Skin epidermis (tissue), 12 donors: ENCODE measurements at regions not wholly inside any gene's neighbourhood (a gene's known extent, or its start where the extent isn't known, plus 50 kb on each side); places are given as distances from the start of the nearest gene placed in this dataset.
"Not testable (repeated sequence)": the region's sequence is repeated elsewhere in the genome, so short reads cannot be mapped to it uniquely, and the experiment has no call there.

Experiments
- H3K27ac ChIP-seq, 21 experiments: fragments of 200-600 bp; sonication (generic) in 11 of 21; one replicate each; pipeline ENCODE4 v1.5.0; 2020; ENCODE audit warnings: mild to moderate bottlenecking in 3 of 21, inconsistent platforms in 2 of 21, moderate library complexity in 2 of 21
- H3K4me3 ChIP-seq, 7 experiments: fragments of 200-600 bp; sonication (generic) in 2 of 7; one replicate each; pipeline ENCODE4 v1.5.0; 2020; ENCODE audit warnings: inconsistent platforms in 2 of 7, mild to moderate bottlenecking in 2 of 7, moderate library complexity in 1 of 7

DNA sequence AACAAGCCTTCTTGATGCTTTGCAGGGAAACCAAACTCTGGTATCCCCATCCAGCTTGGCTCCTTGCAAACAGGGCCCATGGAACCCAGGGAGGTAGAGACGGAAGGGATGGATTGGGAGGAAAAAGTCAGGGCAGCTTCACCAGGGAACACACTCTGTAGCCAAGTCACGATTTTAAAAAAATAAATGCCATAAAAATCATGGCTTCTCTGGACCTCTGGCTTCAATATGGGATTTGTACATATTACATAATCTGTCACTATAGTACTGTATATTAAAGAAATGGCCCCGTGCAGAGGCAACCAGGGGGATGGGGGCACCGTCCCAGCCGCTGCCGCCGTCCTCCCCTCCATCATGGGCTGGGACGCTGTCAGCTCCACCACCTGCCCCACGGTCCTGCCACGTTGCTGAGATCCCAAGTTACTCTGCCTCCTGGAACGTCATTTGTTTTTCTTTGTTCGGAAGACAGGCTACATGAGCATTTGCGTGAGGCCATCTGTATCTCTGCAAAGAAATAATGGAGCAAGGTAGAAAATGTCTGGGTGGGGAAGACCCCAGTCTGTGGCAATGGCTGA lies 313.3 kb downstream of the ZNF536 start:
- H3K27ac ChIP-seq: no peak overlapping the region
- H3K4me3 ChIP-seq: no peak overlapping the region

DNA sequence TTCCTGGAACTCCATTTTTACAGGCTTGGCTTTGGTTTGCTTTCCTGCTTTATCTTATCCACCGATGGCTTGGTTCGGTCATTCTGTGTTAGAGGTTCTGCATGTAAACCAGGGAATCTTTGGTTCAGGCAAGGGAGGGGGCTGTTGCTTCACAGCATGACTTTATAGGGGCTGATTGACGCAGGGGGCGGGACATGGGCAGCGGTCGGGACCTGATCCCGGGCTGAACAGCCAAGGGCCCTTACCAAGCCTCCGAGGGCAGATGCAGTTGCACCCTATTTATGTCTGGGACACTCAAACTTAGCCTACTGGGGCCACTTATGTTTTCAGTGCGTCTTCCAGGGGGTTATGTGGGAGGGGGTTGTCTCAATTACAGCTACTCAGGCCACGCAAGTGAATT lies 312.4 kb downstream of the ZNF536 start:
- Histone ChIP-seq H3K27ac (no peak overlapping the region), H3K4me3 (no peak overlapping the region)

DNA sequence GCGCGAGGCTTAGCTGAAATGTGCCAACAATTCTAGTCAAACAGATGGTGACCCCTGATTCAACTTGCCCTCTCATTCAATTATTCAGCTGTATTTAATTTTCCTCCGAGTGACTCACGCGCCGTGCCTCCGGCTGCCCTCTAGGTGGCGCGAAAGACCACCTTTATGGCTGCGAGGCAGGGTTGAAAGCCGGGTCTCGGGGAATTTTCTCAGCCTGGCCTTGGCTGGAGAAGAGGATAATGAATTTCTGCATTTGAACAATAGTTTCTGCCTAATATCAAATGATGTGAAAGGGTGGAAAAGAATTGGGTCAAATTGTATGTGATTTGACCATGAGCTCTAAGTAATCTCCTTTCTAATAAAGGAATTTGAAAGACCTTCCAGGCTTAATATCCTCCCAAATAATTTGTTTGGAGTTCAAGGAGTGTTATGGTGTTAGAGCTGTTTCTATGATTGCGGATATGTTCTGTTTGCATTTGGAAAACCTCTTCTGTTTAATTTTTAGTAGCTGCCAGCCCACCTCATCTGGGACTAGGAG lies 310.9 kb downstream of the ZNF536 start:
- no peak overlapping the region for H3K4me3 ChIP-seq
- H3K27ac ChIP-seq: no peak overlapping the region

DNA sequence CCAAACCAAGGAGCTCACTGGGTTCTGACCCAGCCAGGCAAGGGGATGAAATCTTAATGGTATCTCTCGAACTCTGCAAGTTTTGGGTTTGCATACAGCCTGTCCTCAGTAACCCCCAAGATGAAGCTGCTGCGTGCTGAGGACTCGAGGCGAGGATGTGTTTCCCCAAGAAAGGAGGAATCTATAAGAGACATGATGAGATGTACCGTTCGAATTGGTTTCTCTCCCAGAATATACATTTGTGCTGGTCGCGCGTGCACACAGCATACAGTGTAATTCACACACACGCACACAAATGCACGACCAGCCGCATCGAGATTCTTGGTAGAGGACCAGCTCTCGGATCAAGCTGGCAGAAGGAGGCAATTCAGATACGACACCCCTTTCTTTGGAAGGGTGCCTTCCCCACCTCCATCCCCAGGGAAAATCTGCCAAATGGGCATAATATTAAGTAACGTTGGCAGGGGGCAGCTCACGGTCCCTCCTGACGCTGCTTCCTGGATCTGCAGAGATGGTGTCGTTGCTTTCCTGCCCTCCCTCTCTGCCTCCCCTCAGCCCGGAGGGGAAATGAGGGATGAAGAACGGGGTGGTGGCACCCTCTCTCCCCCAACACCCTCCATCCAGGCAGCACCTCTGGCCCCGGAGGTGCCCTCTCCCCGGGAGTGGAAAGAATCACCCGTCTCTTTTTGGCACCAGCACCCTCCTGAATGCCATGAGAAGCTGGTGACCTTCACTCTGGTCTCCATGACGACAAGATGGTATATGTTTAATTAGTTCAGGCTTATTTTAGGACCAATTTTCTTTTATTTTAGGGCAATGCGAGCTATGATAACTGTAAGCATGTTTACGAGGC lies 310.2 kb downstream of the ZNF536 start:
- H3K27ac ChIP-seq: no peak overlapping the region

DNA sequence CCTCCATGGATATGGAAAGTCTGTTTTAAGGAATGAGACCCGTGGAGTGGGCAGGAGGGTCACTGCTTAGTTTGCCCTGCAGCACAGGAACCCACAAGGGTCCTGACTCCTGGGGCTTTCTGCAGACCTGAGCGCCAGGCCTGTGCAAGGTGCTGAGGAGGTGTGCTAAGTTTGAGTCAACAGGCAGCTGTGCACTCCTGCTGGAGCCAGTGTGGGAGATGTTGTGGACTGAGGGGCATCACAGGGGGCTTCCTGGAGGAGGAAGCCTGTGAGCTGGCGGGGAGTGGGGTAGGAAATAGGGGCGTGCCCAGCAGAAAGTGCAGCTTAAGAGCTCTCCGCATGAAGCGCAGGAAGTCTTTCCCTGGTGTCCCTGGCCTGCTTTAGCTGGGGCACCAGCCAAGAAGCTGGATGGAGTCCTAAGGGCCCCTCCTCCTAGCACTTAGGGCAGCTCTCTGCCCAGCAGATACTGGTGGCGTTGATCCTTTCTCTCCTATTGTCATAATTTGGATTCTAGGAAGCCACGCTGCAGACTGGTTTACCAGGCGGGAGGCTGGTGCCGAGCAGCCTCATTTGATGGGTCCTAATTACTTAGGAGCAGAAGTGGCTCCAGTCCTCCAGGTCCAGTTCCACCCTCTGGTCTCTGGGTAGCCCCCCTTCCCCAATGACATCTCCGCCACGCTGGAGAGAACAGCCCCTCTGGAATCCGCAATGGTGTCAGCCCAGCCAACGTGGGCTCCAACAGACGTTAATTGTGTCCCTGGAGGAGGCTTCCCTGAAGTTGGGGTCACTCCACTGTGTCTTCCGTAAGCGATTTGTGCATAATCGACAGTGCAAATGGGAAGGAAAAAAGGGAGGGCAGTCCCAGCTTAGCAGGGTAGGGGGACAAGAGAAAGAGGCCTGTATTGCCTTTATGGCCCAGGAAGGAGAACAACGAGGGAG lies 309.2 kb downstream of the ZNF536 start:
- no peak overlapping the region for H3K4me3 ChIP-seq
- no peak overlapping the region for H3K27ac ChIP-seq

More for the DNA sequence above, 310.2 kb downstream of the ZNF536 start:
- no peak overlapping the region for H3K4me3 ChIP-seq

DNA sequence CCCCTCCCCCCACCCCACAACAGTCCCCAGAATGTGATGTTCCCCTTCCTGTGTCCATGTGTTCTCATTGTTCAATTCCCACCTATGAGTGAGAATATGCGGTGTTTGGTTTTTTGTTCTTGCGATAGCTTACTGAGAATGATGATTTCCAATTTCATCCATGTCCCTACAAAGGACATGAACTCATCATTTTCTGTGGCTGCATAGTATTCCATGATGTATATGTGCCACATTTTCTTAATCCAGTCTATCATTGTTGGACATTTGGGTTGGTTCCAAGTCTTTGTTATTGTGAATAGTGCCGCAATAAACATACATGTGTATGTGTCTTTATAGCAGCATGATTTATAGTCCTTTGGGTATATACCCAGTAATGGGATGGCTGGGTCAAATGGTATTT lies 308.2 kb downstream of the ZNF536 start:
- H3K4me3 ChIP-seq, H3K27ac ChIP-seq: not testable (repeated sequence)

DNA sequence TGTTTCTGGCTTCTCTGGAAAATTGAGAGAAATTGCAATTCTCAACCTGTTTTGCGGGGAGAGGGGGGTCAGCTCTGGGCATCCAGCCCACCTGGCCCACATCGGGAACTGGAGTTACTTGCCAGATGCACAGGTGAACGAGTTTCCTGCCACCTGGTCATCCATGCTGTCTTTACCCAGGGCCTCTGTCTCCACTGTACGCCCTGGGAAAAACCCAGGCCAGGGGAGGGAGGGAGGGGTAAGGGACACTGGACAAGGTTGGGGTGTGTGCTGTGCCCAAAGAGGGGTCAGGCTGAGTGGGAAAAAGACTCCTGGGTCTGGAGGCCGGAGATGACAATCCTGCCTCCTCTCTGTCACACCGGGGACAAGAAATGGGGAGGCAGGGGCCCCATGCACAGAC lies 307.6 kb downstream of the ZNF536 start:
- Histone ChIP-seq H3K4me3 (no peak overlapping the region), H3K27ac (no peak overlapping the region)

DNA sequence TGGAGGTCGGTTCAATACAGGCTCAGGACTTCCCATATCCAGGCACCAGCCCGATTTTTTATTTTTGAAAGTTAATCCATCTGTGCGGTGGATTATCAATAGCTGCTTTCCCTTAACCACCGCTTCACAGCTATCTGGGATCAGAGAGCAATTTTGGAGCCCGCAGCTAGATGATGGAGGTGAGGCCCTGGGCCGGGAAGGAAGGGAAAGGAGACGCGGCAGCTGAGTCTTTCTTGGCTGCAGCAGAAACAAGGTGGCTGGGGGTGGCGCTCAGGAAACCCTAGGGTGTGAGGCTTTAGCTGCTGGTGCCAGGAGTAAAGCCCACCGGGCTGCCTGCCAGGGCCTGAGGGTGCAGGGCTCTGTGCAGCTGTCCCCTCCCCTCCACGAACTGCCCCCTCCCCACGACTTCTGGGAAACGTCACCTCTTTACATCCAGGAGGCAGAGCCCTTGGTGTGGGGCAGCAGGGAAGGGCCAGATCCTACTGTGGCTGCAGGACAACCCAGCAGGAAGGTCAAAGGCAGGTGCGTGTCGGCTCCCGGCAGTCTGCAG lies 307.0 kb downstream of the ZNF536 start:
- Histone ChIP-seq H3K4me3 (no peak overlapping the region), H3K27ac (no peak overlapping the region)

DNA sequence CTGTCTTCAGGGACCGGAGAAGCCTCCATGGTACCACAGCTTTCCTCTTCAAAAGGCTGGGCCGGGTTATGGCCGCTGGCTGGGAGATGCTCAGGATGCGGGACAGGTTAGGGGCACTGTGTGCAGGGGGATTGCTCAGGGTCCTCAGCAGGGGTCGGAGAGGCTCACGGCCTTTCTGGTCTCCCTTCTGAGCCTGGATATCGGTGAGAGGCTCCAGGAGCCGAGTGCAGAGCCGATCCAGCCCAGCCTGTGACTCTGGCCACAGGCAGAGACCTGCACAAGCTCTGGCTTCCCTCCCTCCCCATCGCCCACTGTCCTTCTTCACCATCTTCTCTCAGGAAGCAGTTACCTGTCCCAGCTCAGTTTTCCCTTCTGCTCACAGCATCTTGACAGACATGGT lies 306.0 kb downstream of the ZNF536 start:
- no peak overlapping the region for H3K27ac ChIP-seq
- H3K4me3 ChIP-seq: no peak overlapping the region

DNA sequence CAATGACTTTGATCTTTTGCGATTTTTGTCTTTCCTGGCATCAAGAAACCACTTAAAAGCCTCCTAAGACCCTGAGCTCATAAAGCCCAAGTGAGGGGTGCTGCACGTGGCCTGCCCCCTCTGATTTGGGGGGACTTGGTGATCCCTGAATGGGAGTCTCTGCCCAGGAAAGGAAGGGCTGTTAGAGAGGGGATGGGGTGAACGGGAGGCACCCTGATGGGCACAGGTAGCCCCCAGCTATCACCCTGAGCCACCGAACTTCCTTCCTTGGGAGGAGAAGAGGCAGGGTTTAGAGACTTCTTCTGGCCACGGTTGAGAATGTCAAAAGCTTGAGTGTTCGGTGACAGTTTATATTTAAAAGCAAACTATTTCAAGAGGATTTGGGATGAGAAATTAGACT lies 305.5 kb downstream of the ZNF536 start:
- H3K27ac ChIP-seq: no peak overlapping the region
- no peak overlapping the region for H3K4me3 ChIP-seq

DNA sequence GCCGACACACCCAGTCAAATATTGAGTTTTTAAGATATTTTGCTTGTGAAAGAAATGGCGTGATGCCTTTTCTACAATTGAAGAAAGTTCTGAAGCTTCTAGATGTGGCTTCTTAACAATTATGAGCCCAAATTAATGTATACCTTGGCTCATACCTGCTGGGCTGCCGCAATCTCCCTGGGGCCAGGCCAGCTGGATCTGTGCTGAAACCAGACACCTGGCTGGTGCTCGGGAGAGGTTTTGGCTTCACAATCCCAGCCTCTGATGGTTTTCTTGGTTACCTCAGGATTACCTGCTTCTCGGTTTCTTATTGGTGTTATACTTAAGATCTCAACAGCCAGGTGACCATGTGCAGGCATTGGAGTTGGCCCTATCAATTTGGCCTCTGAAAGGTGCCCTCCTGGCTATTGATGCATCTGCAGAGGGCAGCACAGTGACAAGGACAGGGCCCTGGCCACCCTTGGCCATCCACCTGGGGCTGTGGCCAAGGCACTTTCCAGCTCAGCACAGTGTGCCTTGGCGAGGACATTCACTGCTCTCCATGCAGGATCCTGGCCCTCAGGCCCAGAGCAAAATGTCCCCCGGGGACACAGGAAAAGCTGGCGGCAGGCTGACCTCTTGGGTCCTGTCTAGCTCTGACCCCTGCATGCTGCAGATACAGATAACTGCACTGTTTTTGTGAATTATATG lies 305.0 kb downstream of the ZNF536 start:
- no peak overlapping the region for H3K27ac ChIP-seq
- no peak overlapping the region for H3K4me3 ChIP-seq

DNA sequence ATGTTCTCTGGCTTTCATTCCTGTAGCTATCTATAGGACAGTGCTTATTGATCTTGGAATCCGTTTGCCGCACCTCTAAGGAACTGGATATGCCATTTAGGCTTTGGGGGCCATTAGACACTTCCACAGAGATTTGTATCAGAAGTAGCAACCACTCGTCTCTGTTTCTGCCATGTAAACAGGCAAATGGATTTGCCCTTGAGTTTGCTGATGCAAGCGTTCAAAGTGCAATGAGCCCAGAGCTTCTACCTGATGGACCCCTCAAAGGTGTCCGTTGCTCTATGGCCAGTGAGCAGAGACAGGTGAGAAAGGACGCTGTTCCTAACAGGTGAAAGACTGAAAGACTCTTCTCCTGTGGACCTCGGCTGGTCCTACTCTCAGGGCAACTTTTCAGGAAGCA lies 302.9 kb downstream of the ZNF536 start:
- Histone ChIP-seq H3K27ac (no peak overlapping the region), H3K4me3 (no peak overlapping the region)

DNA sequence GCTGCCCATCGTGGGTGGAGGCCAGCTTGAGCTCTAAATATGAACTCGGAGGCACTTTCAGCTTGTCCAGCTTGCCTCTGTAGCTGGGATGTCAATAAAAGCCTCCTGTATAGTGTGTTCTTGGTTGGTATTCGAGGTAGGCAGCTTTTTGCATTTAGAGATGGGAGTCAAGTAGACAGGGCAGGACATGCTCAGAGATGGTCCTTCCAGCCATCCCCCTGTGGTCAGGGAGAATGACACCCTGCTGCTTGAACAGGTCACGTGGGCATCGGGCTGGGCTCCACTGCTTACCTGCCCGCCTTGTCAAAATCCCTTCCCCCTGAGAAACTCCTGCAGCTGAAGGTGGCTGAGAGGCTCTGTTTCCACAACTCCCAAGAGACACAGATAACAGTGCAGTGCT lies 302.5 kb downstream of the ZNF536 start:
- no peak overlapping the region for H3K27ac ChIP-seq
- H3K4me3 ChIP-seq: no peak overlapping the region

DNA sequence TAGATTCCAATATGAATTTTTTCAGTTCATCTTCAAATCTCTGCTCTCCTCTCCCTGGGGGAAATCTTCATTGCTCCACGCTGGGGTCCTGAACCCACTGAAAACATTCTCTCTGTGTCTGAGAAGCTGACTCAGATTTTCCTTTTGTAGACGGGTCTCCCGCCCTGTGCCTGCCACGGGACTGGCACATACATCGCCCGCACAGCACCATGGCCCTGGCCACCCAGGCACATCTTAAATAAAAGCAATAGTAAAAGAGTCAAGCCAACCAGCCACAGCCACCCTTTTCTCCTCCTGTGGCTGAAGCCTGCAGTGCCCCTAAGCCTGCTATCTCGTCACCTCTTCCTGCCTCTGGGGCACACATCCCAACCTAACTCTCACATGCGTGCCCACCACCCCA lies 301.2 kb downstream of the ZNF536 start:
- Histone ChIP-seq H3K4me3 (no peak overlapping the region), H3K27ac (no peak overlapping the region)

DNA sequence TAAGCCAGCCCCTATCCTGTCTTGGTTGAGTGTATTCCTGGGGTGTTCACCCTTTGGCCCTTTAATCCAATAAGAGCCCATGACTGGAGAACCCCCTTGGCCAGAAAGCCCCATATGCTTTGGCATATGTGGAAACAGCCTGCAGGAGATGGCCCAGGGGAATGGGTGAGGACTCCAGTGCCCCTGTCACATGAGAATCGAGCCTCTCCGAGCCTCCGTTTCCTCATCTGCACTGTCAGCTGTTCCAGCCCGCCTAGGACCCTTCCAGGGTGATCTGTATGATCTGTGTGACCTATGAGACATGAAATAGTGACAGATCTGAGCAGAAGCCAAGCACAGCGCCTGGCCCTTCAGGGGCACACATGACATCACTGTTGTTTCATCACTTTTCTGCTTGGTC lies 300.7 kb downstream of the ZNF536 start:
- no peak overlapping the region for H3K27ac ChIP-seq

DNA sequence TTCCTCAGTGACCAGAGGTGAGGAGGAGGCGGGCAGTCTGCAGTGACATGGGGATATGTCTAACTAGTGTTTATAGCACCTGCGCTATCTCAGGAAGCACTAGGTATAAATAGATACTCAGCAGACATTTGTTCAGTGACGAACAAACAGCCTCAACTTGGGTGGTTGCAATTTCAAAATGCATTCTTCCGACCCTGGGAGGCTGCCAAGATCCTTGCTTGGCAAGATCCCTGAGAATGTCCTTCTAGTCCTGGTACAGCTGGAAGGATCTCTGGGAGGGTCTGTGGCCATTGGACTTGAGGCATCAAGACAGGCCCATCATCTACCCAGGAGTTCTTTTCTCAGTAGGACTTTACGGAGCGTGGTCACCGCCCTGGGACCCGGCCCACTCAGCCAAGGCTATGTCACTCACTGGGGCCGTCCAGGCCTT lies 299.5 kb downstream of the ZNF536 start:
- Histone ChIP-seq H3K27ac (no peak overlapping the region), H3K4me3 (no peak overlapping the region)

More for the DNA sequence above, 300.7 kb downstream of the ZNF536 start:
- H3K4me3 ChIP-seq: no peak overlapping the region

DNA sequence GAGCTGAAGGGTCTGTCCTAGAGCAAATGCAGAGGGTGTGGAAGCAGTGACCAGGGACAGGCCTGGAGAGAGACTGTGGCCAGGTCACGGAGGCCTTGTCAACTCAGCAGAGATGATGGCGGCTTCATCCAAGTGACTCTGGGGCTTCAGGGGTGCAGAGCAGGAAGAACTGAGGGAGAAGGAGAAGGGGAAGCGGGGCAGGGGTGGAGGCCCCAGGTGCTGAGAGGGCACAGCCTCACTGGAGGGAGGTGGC lies 299.1 kb downstream of the ZNF536 start:
- H3K27ac ChIP-seq: no peak overlapping the region
- H3K4me3 ChIP-seq: no peak overlapping the region

DNA sequence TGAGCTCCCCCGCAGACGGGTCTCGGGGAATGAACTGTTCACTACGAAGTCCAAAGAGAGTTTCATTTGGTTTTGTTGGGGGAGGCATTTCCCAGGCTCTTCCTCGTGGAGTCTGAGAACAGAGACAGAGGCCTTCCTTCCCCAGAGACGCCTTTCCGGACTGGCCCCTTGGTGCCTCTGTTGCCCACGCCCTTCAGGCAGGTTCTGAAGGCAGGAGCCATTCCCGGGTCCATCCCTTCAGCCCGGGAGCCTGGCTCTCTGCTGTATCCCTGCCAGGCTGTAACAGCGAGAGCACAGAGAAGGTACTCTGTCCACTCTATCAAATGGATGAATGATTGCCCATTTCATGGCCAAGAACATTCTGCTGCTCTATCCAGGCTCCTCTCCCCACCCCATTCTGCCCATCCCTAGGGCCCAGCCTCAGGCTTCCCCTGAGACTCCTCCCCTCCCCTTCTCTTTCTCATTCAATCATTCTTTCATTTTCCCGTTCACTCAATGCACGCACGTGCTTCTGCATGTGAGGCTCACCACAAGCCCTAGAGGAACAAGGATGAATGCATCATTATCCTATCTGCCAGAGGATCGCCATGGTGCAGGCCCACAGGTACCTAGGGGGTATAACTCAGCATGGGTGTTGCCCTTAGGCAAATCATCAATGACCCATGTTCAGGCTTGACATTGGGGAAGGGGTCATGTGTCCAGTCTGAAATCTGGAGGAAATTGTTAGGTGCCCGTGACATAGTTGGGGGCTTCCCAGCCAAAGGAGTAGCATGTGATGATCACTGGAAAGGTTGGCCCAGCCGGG lies 298.6 kb downstream of the ZNF536 start:
- Histone ChIP-seq H3K27ac (no peak overlapping the region), H3K4me3 (no peak overlapping the region)

DNA sequence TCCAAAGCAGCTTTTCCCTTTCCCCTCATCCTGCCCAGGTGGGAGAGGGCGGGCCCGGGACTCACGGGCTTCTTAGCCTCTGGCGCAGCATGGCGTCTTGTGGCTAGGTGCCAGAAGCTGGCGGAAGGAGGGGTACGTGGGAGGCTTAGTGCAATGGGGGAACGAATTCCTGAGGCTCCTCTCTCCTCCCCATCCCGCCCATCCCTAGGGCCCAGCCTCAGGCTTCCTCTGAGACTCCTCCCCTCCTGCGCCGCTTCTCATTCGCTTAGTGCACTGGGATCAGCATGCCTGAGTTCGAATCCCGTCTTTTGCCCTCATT lies 297.8 kb downstream of the ZNF536 start:
- Histone ChIP-seq H3K27ac (no peak overlapping the region), H3K4me3 (no peak overlapping the region)
